ENCODE measurements at regions not wholly inside any gene's neighbourhood (a gene's known extent, or its start where the extent isn't known, plus 50 kb on each side); places are given as distances from the start of the nearest gene placed in this dataset.

- no peak for FAIRE-seq
Measured at GRCh38 chr5:17763301-17763700, 129.0 kb downstream of the TAF11L14 start.

GRCh38 chr5:17766031-17766430 is 131.8 kb downstream of the TAF11L14 start:
- FAIRE-seq = no peak

GRCh38 chr5:17769277-17769676 is 135.0 kb downstream of the TAF11L14 start:
- no peak for FAIRE-seq

- no peak for FAIRE-seq
Measured at GRCh38 chr5:17772232-17772631, 138.0 kb downstream of the TAF11L14 start.

GRCh38 chr5:17785774-17786173 is 151.5 kb downstream of the TAF11L14 start:
- no peak for FAIRE-seq

GRCh38 chr5:17788351-17788750 is 154.1 kb downstream of the TAF11L14 start:
- no peak for FAIRE-seq

GRCh38 chr5:17794201-17794600 is 159.9 kb downstream of the TAF11L14 start:
- FAIRE-seq = no peak

- no peak for FAIRE-seq
Measured at GRCh38 chr5:17794815-17795214, 160.6 kb downstream of the TAF11L14 start.

GRCh38 chr5:17796142-17796541 is 161.9 kb downstream of the TAF11L14 start:
- no peak for FAIRE-seq

- FAIRE-seq = no peak
Measured at GRCh38 chr5:17796757-17797396, 162.6 kb downstream of the TAF11L14 start.

GRCh38 chr5:17799521-17799920 is 165.3 kb downstream of the TAF11L14 start:
- FAIRE-seq = no peak

- FAIRE-seq = no peak
Measured at GRCh38 chr5:17801595-17801994, 167.3 kb downstream of the TAF11L14 start.

GRCh38 chr5:17802256-17802655 is 168.0 kb downstream of the TAF11L14 start:
- FAIRE-seq = no peak

- no peak for FAIRE-seq
Measured at GRCh38 chr5:17803971-17804370, 169.7 kb downstream of the TAF11L14 start.

- no peak for FAIRE-seq
Measured at GRCh38 chr5:17805227-17805825, 171.1 kb downstream of the TAF11L14 start.

- no peak for FAIRE-seq
Measured at GRCh38 chr5:17806818-17807468, 172.7 kb downstream of the TAF11L14 start.

GRCh38 chr5:17808566-17808965 is 174.3 kb downstream of the TAF11L14 start:
- no peak for FAIRE-seq

GRCh38 chr5:17810734-17811133 is 176.5 kb downstream of the TAF11L14 start:
- FAIRE-seq = no peak

- FAIRE-seq = no peak
Measured at GRCh38 chr5:17813214-17813613, 179.0 kb downstream of the TAF11L14 start.

GRCh38 chr5:17816505-17816904 is 182.2 kb downstream of the TAF11L14 start:
- FAIRE-seq = no peak

GRCh38 chr5:17816944-17817343 is 182.7 kb downstream of the TAF11L14 start:
- no peak for FAIRE-seq

GRCh38 chr5:17817990-17818389 is 183.7 kb downstream of the TAF11L14 start:
- FAIRE-seq = no peak

- no peak for FAIRE-seq
Measured at GRCh38 chr5:17819783-17820182, 185.5 kb downstream of the TAF11L14 start.

GRCh38 chr5:17828681-17829080 is 194.4 kb downstream of the TAF11L14 start:
- FAIRE-seq = no peak
